IMR-90 (cell line): ENCODE measurements at regions not wholly inside any gene's neighbourhood (a gene's known extent, or its start where the extent isn't known, plus 50 kb on each side); places are given as distances from the start of the nearest gene placed in this dataset.

Source experiments
- ATAC-seq: fragments of 200-7000 bp; cut with Tn5 transposase; 2 replicates; pipeline ENCODE4 v1.9.1; 2020; ENCODE audit warnings: low read depth, mild to moderate bottlenecking, moderate library complexity
- BruUV-seq: library from RNA; stranded (reverse); fragments of 400-500 nt; replicated peaks from 2 replicates; lab custom pipeline; 2021; lab: Mats Ljungman, UMichigan
- CTCF ChIA-PET: fragments of 300-600 bp; formaldehyde crosslinking; extraction: SDS; loops from one replicate; lab custom pipeline; 2021; ENCODE audit warnings: antibody characterized with exemption; lab: Yijun Ruan, JAX
- POLR2A ChIA-PET: fragments of 300-600 bp; sonication (Branson Sonifier 250); formaldehyde crosslinking; loops from one replicate; lab custom pipeline; 2022; ENCODE audit warnings: antibody characterized with exemption; ENCODE audit not compliant: unreplicated experiment; lab: Charles Lee
- DNase-seq: peaks from one replicate; pipeline ENCODE4 v3.0.0; 2013
- H2AFZ ChIP-seq: replicated peaks from 2 replicates; pipeline ENCODE3; 2013; ENCODE audit warnings: low read length, mild to moderate bottlenecking; ENCODE audit not compliant: poor library complexity
- H2AK5ac ChIP-seq: 2 replicates; pipeline ENCODE4 v1.6.1; 2013; ENCODE audit warnings: low read depth, low read length, inconsistent platforms
- H2AK9ac ChIP-seq: replicated peaks from 2 replicates; pipeline ENCODE3; 2013; ENCODE audit warnings: mild to moderate bottlenecking, low read depth, low read length, moderate library complexity; ENCODE audit not compliant: poor library complexity
- H2BK120ac ChIP-seq: 2 replicates; pipeline ENCODE4 v1.6.1; 2013; ENCODE audit warnings: low read depth, low read length, inconsistent platforms
- H2BK15ac ChIP-seq: 3 replicates; pipeline ENCODE4 v1.6.1; 2013; ENCODE audit warnings: low read depth, low read length, inconsistent platforms
- H2BK20ac ChIP-seq: 2 replicates; pipeline ENCODE4 v1.6.1; 2013; ENCODE audit warnings: low read depth, mild to moderate bottlenecking, inconsistent platforms, low read length, moderate library complexity
- H2BK5ac ChIP-seq: 2 replicates; pipeline ENCODE4 v1.6.1; 2013; ENCODE audit warnings: mild to moderate bottlenecking, low read depth, low read length, inconsistent platforms; ENCODE audit not compliant: poor library complexity, severe bottlenecking
- H3K14ac ChIP-seq: replicated peaks from 2 replicates; pipeline ENCODE4 v1.6.1; 2013; ENCODE audit warnings: low read depth, low read length, inconsistent platforms
- H3K18ac ChIP-seq: 2 replicates; pipeline ENCODE4 v1.6.1; 2013; ENCODE audit warnings: low read depth, low read length, control low read depth
- H3K23ac ChIP-seq: 2 replicates; pipeline ENCODE4 v1.6.1; 2013; ENCODE audit warnings: low read depth, low read length, inconsistent platforms
- H3K27ac ChIP-seq: 2 replicates; pipeline ENCODE4 v1.5.1; 2013; ENCODE audit warnings: mild to moderate bottlenecking, control low read depth, low read length; ENCODE audit not compliant: insufficient read depth
- H3K27me3 ChIP-seq: 2 replicates; pipeline ENCODE4 v1.6.1; 2013; ENCODE audit warnings: low read length; ENCODE audit not compliant: control insufficient read depth, insufficient read depth
- H3K36me3 ChIP-seq: 2 replicates; pipeline ENCODE4 v1.6.1; 2013; ENCODE audit warnings: low read length, mixed read lengths; ENCODE audit not compliant: control insufficient read depth, insufficient read depth
- H3K4ac ChIP-seq: 2 replicates; pipeline ENCODE4 v1.6.1; 2013; ENCODE audit warnings: low read depth, low read length, inconsistent platforms
- H3K4me1 ChIP-seq: 2 replicates; pipeline ENCODE4 v1.6.1; 2013; ENCODE audit warnings: low read length, mixed read lengths; ENCODE audit not compliant: control insufficient read depth, insufficient read depth
- H3K4me2 ChIP-seq: 2 replicates; pipeline ENCODE4 v1.6.1; 2013; ENCODE audit warnings: low read depth, mild to moderate bottlenecking, control low read depth, low read length, moderate library complexity
- H3K4me3 ChIP-seq: 2 replicates; pipeline ENCODE4 v1.5.1; 2013; ENCODE audit warnings: low read depth, mild to moderate bottlenecking, control low read depth, low read length, moderate library complexity; ENCODE audit not compliant: insufficient read depth
- H3K56ac ChIP-seq: 2 replicates; pipeline ENCODE4 v1.6.1; 2013; ENCODE audit warnings: low read length, inconsistent platforms; ENCODE audit not compliant: insufficient read depth; ENCODE audit errors: extremely low read depth
- H3K79me1 ChIP-seq, 2 experiments: 2 replicates each; pipeline ENCODE4 v1.6.1; 2013; ENCODE audit warnings: low read length in 2 of 2, inconsistent platforms in 1 of 2, low read depth in 1 of 2
- H3K9ac ChIP-seq: 2 replicates; pipeline ENCODE4 v1.6.1; 2013; ENCODE audit warnings: low read depth, low read length, control low read depth
- H3K9me1 ChIP-seq: 2 replicates; pipeline ENCODE4 v1.6.1; 2013; ENCODE audit warnings: low read length, inconsistent platforms; ENCODE audit not compliant: insufficient read depth
- H3K9me3 ChIP-seq: 2 replicates; pipeline ENCODE4 v1.6.1; 2013; ENCODE audit warnings: low read length; ENCODE audit not compliant: control insufficient read depth, insufficient read depth
- H4K20me1 ChIP-seq: 2 replicates; pipeline ENCODE4 v1.6.1; 2013; ENCODE audit warnings: low read length, inconsistent platforms; ENCODE audit not compliant: insufficient read depth
- H4K5ac ChIP-seq: 2 replicates; pipeline ENCODE4 v1.6.1; 2013; ENCODE audit warnings: mild to moderate bottlenecking, low read depth, low read length, control low read depth
- H4K8ac ChIP-seq, 2 experiments: 2 replicates each; pipeline ENCODE4 v1.6.1; 2013; ENCODE audit warnings: low read depth in 2 of 2, low read length in 2 of 2, control low read depth in 1 of 2, inconsistent platforms in 1 of 2
- H4K91ac ChIP-seq: 2 replicates; pipeline ENCODE4 v1.6.1; 2013; ENCODE audit warnings: low read depth, low read length, inconsistent platforms; ENCODE audit not compliant: insufficient read depth
- BHLHE40 ChIP-seq: fragments of 150-350 bp; IDR thresholded peaks from 2 replicates; pipeline ENCODE4 v1.6.1; 2016; ENCODE audit warnings: mild to moderate bottlenecking, low read depth, low read length
- CEBPB ChIP-seq: IDR thresholded peaks from 2 replicates; pipeline ENCODE4 v1.6.1; 2012; ENCODE audit warnings: low read depth, low read length, improper control_type of control experiment
- ELK1 ChIP-seq: fragments of 150-350 bp; IDR thresholded peaks from 2 replicates; pipeline ENCODE4 v1.6.1; 2016; ENCODE audit warnings: low read depth, mild to moderate bottlenecking, low read length, moderate library complexity, borderline replicate concordance
- FOS ChIP-seq: fragments of 150-350 bp; IDR thresholded peaks from 2 replicates; pipeline ENCODE4 v1.6.1; 2016; ENCODE audit warnings: low read depth, low read length
- MAZ ChIP-seq: IDR thresholded peaks from 2 replicates; pipeline ENCODE4 v1.6.1; 2012; ENCODE audit warnings: low read depth, mild to moderate bottlenecking, low read length, improper control_type of control experiment, moderate library complexity, borderline replicate concordance
- MXI1 ChIP-seq: IDR thresholded peaks from 2 replicates; pipeline ENCODE4 v1.6.1; 2012; ENCODE audit warnings: low read depth, mild to moderate bottlenecking, low read length, moderate library complexity, borderline replicate concordance
- RAD21 ChIP-seq: IDR thresholded peaks from 2 replicates; pipeline ENCODE4 v1.6.1; 2012; ENCODE audit warnings: low read length, improper control_type of control experiment
- RCOR1 ChIP-seq: IDR thresholded peaks from 2 replicates; pipeline ENCODE4 v1.6.1; 2012; ENCODE audit warnings: mild to moderate bottlenecking, low read length, improper control_type of control experiment; ENCODE audit not compliant: insufficient replicate concordance
- RFX5 ChIP-seq: IDR thresholded peaks from 2 replicates; pipeline ENCODE4 v1.8.0; 2012; ENCODE audit warnings: low read depth, mild to moderate bottlenecking, low read length, moderate library complexity
- WGBS, 2 experiments: methylation state at CpG; one replicate each; pipeline versions ENCODE4 v1.1.5 to v1.1.7; 2013; ENCODE audit warnings: missing lambda C conversion rate in 2 of 2; ENCODE audit not compliant: insufficient read length in 1 of 2; ENCODE audit errors: extremely low coverage in 2 of 2; 5-methylcytosine and 5-hydroxymethylcytosine counted together
- dilution Hi-C: fragments of 300-500 bp; cut with HindIII; formaldehyde crosslinking; loops from one replicate; pipeline ENCODE4 v1.14.3; 2018; ENCODE audit warnings: low sequenced_read_pairs; ENCODE audit not compliant: unreplicated experiment
- in situ Hi-C: fragments of 300-500 bp; cut with MboI; formaldehyde crosslinking; loops from 3 replicates; pipeline ENCODE4 v1.14.3; 2019; ENCODE audit warnings: low sequenced_read_pairs, inconsistent platforms, mixed read lengths
- intact Hi-C: fragments of 100-400 bp; cut with micrococcal nuclease; formaldehyde crosslinking; loops from 2 replicates; pipeline ENCODE4 v1.10.0; 2022
- TF ChIP-seq, protein P1 (sequence below): conservative IDR thresholded peaks from 2 replicates; pipeline ENCODE4 v1.5.1; 2012; ENCODE audit warnings: mild to moderate bottlenecking, low read depth, low read length, improper control_type of control experiment

- no peak overlapping the region for H3K4ac ChIP-seq
- BruUV-seq, result no TSS peak
- no peaks in the 10 kb centered on the region for H3K27me3 ChIP-seq
- no peak overlapping the region for H3K9ac ChIP-seq
- no peaks in the 10 kb centered on the region for H3K79me1 ChIP-seq
- no peak overlapping the region for H2AK9ac ChIP-seq
- no peak overlapping the region for H3K56ac ChIP-seq
- no peaks in the 10 kb centered on the region for H3K9me1 ChIP-seq
- H2AFZ ChIP-seq, result no peak overlapping the region
- no peak for DNase-seq
- no peak overlapping the region for H4K5ac ChIP-seq
- TF ChIP-seq, protein P1, sequence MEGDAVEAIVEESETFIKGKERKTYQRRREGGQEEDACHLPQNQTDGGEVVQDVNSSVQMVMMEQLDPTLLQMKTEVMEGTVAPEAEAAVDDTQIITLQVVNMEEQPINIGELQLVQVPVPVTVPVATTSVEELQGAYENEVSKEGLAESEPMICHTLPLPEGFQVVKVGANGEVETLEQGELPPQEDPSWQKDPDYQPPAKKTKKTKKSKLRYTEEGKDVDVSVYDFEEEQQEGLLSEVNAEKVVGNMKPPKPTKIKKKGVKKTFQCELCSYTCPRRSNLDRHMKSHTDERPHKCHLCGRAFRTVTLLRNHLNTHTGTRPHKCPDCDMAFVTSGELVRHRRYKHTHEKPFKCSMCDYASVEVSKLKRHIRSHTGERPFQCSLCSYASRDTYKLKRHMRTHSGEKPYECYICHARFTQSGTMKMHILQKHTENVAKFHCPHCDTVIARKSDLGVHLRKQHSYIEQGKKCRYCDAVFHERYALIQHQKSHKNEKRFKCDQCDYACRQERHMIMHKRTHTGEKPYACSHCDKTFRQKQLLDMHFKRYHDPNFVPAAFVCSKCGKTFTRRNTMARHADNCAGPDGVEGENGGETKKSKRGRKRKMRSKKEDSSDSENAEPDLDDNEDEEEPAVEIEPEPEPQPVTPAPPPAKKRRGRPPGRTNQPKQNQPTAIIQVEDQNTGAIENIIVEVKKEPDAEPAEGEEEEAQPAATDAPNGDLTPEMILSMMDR, result no peak
- TF ChIP-seq RCOR1 (no peak), RAD21 (no peak), MXI1 (no peak), CEBPB (no peak), BHLHE40 (no peak), MAZ (no peak), ELK1 (no peak), RFX5 (no peak), FOS (no peak)
- no peaks in the 10 kb centered on the region for H3K9me3 ChIP-seq
- no peak overlapping the region for H2AK5ac ChIP-seq
- peaks cover 2% of the 10 kb centered on the region; the same call in 1 of the 2 replicates for H3K4me1 ChIP-seq
- no CpG with 5 or more reads among the region's 2 CpGs for WGBS, 2 experiments
- ATAC-seq, result no peak
- no peak overlapping the region for H2BK120ac ChIP-seq
- H4K20me1 ChIP-seq, result no peaks in the 10 kb centered on the region
- H2BK20ac ChIP-seq, result no peak overlapping the region
- no peak overlapping the region for H3K23ac ChIP-seq
- no peak overlapping the region for H4K91ac ChIP-seq
- no peak overlapping the region for H2BK5ac ChIP-seq
- H3K27ac ChIP-seq, result no peak overlapping the region
- in situ Hi-C loops, result no loop called here
- ChIA-PET POLR2A (no interaction called here), CTCF (interaction anchor here (0.6 to 0.7 kb wide), 3 partner anchors 9 to 813 kb away, joined by 3 to 9 read pairs (median 3); no protein-coding TSS in a partner anchor)
- H2BK15ac ChIP-seq, result no peak overlapping the region
- no peak overlapping the region for H4K8ac ChIP-seq
- no peaks in the 10 kb centered on the region for H3K36me3 ChIP-seq
- intact Hi-C loops, result no loop called here
- H3K18ac ChIP-seq, result no peak overlapping the region
- H3K4me3 ChIP-seq, result no peak overlapping the region
- dilution Hi-C loops, result no loop called here
- no peak overlapping the region for H3K4me2 ChIP-seq
- H3K14ac ChIP-seq, result no peak overlapping the region
Measured at GRCh38 chr2:204363513-204363912, 181.8 kb upstream of the PARD3B start.
